Motor neuron (in vitro differentiated cells): ENCODE measurements at regions not wholly inside any gene's neighbourhood (a gene's known extent, or its start where the extent isn't known, plus 50 kb on each side); places are given as distances from the start of the nearest gene placed in this dataset.
"Not testable (repeated sequence)": the region's sequence is repeated elsewhere in the genome, so short reads cannot be mapped to it uniquely, and the experiment has no call there.

Source experiments
- ATAC-seq, 8 experiments: fragments of 200-7000 bp; cut with Tn5 transposase; replicated peaks in 6 of 8; 2 replicates each; pipeline ENCODE4 v1.8.0; 2021; ENCODE audit warnings: mild to moderate bottlenecking in 8 of 8, moderate library complexity in 8 of 8
- H3K27ac ChIP-seq, 2 donors: fragments of 250-450 bp; sonication (Bioruptor Pico); 2 replicates each; pipeline ENCODE4 v1.9.0; 2021; ENCODE audit warnings: antibody characterized with exemption in 2 of 2, mild to moderate bottlenecking in 2 of 2, moderate library complexity in 1 of 2
- H3K4me1 ChIP-seq, 2 donors: fragments of 250-450 bp; sonication (Bioruptor Pico); replicated peaks in 1 of 2; 2 replicates each; pipeline ENCODE4 v1.6.1; 2021; ENCODE audit warnings: antibody characterized with exemption in 2 of 2, mild to moderate bottlenecking in 2 of 2, moderate library complexity in 1 of 2
- H3K4me3 ChIP-seq, 5 donors: fragments of 250-450 bp; sonication (Bioruptor Pico); 2 replicates each; pipeline ENCODE4 v1.9.0; 2021; ENCODE audit warnings: antibody characterized with exemption in 5 of 5, mild to moderate bottlenecking in 5 of 5, moderate library complexity in 4 of 5
- WGBS, 10 experiments: fragments of 450-650 bp; shearing (Covaris generic); methylation state at CpG; one replicate each; pipeline ENCODE4 v1.0.0; 2022; 5-methylcytosine and 5-hydroxymethylcytosine counted together
- in situ Hi-C, 9 experiments: fragments of 400-800 bp; cut with MboI; loops; one replicate each; pipeline ENCODE4 v1.15.0; 2021; ENCODE audit warnings: low sequenced_read_pairs in 9 of 9, low pct_unique_long_range_greater_than_20kb in 2 of 9; ENCODE audit not compliant: unreplicated experiment in 9 of 9

- Histone ChIP-seq H3K27ac (no peak overlapping the region), H3K4me3 (no peak overlapping the region), H3K4me1 (peaks cover 0 to 8% of the 10 kb centered on the region in 2 donors)
- WGBS, 10 experiments: 0 to 100% (median 92%) methylated on average over 1 of the region's 1 CpG; no CpG with 5 or more reads in 3 of the 10 experiments
- in situ Hi-C loops: no loop called here
- ATAC-seq: no peak
Measured at GRCh38 chr2:172294983-172295382, 132.4 kb upstream of the ITGA6 start.

- Histone ChIP-seq H3K4me3 (no peak overlapping the region), H3K4me1 (peaks cover 0 to 8% of the 10 kb centered on the region in 2 donors), H3K27ac (no peak overlapping the region)
- in situ Hi-C loops: no loop called here
- 0 to 100% (median 73%) methylated on average over 1 to 4 of the region's 4 CpGs; no CpG with 5 or more reads in 1 of the 10 experiments for WGBS, 10 experiments
- ATAC-seq: no peak
Measured at GRCh38 chr2:172295677-172296076, 131.7 kb upstream of the ITGA6 start.

GRCh38 chr2:172296267-172297046 lies 130.9 kb upstream of the ITGA6 start:
- in situ Hi-C loops: no loop called here
- 50 to 100% (median 55%) methylated on average over 2 to 5 of the region's 6 CpGs; no CpG with 5 or more reads in 1 of the 10 experiments for WGBS, 10 experiments
- no peak for ATAC-seq

GRCh38 chr2:172297531-172297930 lies 129.9 kb upstream of the ITGA6 start:
- no peak overlapping the region for H3K27ac ChIP-seq
- ATAC-seq: no peak

More at GRCh38 chr2:172296267-172297046, 130.9 kb upstream of the ITGA6 start:
- no peak overlapping the region for H3K4me3 ChIP-seq
- H3K4me1 ChIP-seq: peaks cover 0 to 8% of the 10 kb centered on the region in 2 donors
- H3K27ac ChIP-seq: no peak overlapping the region

GRCh38 chr2:172297950-172298349 lies 129.4 kb upstream of the ITGA6 start:
- in situ Hi-C loops: no loop called here
- Histone ChIP-seq H3K4me3 (no peak overlapping the region), H3K27ac (no peak overlapping the region), H3K4me1 (peaks cover 0 to 8% of the 10 kb centered on the region in 2 donors)
- WGBS, 10 experiments: 7 to 94% (median 58%) methylated on average over 1 to 4 of the region's 4 CpGs; no CpG with 5 or more reads in 2 of the 10 experiments
- no peak for ATAC-seq

More at GRCh38 chr2:172297531-172297930, 129.9 kb upstream of the ITGA6 start:
- WGBS, 10 experiments: 0 to 100% (median 14%) methylated on average over 1 to 3 of the region's 3 CpGs; no CpG with 5 or more reads in 3 of the 10 experiments
- in situ Hi-C loops: no loop called here
- H3K4me3 ChIP-seq: no peak overlapping the region
- peaks cover 0 to 8% of the 10 kb centered on the region in 2 donors for H3K4me1 ChIP-seq

- Histone ChIP-seq H3K4me1 (no peaks in the 10 kb centered on the region), H3K27ac (no peak overlapping the region), H3K4me3 (no peak overlapping the region)
- 14 to 90% (median 78%) methylated on average over 1 to 5 of the region's 5 CpGs; no CpG with 5 or more reads in 1 of the 10 experiments for WGBS, 10 experiments
- in situ Hi-C loops: no loop called here
- peak in 2 of 8 experiments; percentile 19 to 75 for ATAC-seq
Measured at GRCh38 chr2:172299741-172300140, 127.6 kb upstream of the ITGA6 start.

- H3K4me1 ChIP-seq: no peaks in the 10 kb centered on the region
- in situ Hi-C loops: no loop called here
- 60 to 100% (median 96%) methylated on average over 1 to 4 of the region's 4 CpGs; no CpG with 5 or more reads in 3 of the 10 experiments for WGBS, 10 experiments
- no peak overlapping the region for H3K27ac ChIP-seq
- H3K4me3 ChIP-seq: no peak overlapping the region
- ATAC-seq: no peak
Measured at GRCh38 chr2:172300851-172301250, 126.5 kb upstream of the ITGA6 start.

- H3K4me1 ChIP-seq: peaks cover 8 to 9% of the 10 kb centered on the region in 2 donors
- ATAC-seq: peak in 2 of 8 experiments; percentile 46 to 70
- in situ Hi-C loops: no loop called here
- no peak overlapping the region for H3K27ac ChIP-seq
- H3K4me3 ChIP-seq: no peak overlapping the region
- WGBS, 10 experiments: 0 to 100% (median 40%) methylated on average over 1 to 3 of the region's 3 CpGs; no CpG with 5 or more reads in 5 of the 10 experiments
Measured at GRCh38 chr2:172305066-172305465, 122.3 kb upstream of the ITGA6 start.

- Histone ChIP-seq H3K27ac (no peak overlapping the region), H3K4me3 (no peak overlapping the region), H3K4me1 (peaks cover 8 to 9% of the 10 kb centered on the region in 2 donors)
- in situ Hi-C loops: no loop called here
- WGBS, 10 experiments: 0 to 40% (median 22%) methylated on average over 1 of the region's 1 CpG; no CpG with 5 or more reads in 5 of the 10 experiments
- no peak for ATAC-seq
Measured at GRCh38 chr2:172307800-172308199, 119.6 kb upstream of the ITGA6 start.

GRCh38 chr2:172308253-172308935 lies 119.0 kb upstream of the ITGA6 start:
- in situ Hi-C loops: no loop called here
- Histone ChIP-seq H3K4me1 (peaks cover 8 to 9% of the 10 kb centered on the region in 2 donors), H3K27ac (no peak overlapping the region), H3K4me3 (no peak overlapping the region)
- ATAC-seq: peak in 3 of 8 experiments; percentile 20 to 43 (median 36)
- 42 to 100% (median 80%) methylated on average over 1 to 5 of the region's 9 CpGs; no CpG with 5 or more reads in 1 of the 10 experiments for WGBS, 10 experiments

GRCh38 chr2:172311921-172312345 lies 115.5 kb upstream of the ITGA6 start:
- peaks cover 8 to 9% of the 10 kb centered on the region in 2 donors for H3K4me1 ChIP-seq
- in situ Hi-C loops: no loop called here
- 100% methylated on average over 2 of the region's 2 CpGs; no CpG with 5 or more reads in 9 of the 10 experiments for WGBS, 10 experiments
- H3K27ac ChIP-seq: no peak overlapping the region
- no peak overlapping the region for H3K4me3 ChIP-seq
- ATAC-seq: no peak

- no peaks in the 10 kb centered on the region for H3K4me1 ChIP-seq
- in situ Hi-C loops: no loop called here
- ATAC-seq: no peak
- WGBS, 10 experiments: 36 to 100% (median 84%) methylated on average over 1 to 6 of the region's 8 CpGs; no CpG with 5 or more reads in 1 of the 10 experiments
- H3K27ac ChIP-seq: no peak overlapping the region
- no peak overlapping the region for H3K4me3 ChIP-seq
Measured at GRCh38 chr2:172313715-172314341, 113.6 kb upstream of the ITGA6 start.

- H3K4me1 ChIP-seq, in situ Hi-C loops, H3K4me3 ChIP-seq, H3K27ac ChIP-seq, ATAC-seq: not testable (repeated sequence)
- 73 to 100% (median 100%) methylated on average over 2 of the region's 21 CpGs; no CpG with 5 or more reads in 7 of the 10 experiments for WGBS, 10 experiments
Measured at GRCh38 chr2:172315070-172315469, 112.3 kb upstream of the ITGA6 start.
